ENCODE measurements at regions not wholly inside any gene's neighbourhood (a gene's known extent, or its start where the extent isn't known, plus 50 kb on each side); places are given as distances from the start of the nearest gene placed in this dataset.

GRCh38 chr17:74149597-74150427 is 53.7 kb upstream of the RPL38 start:
- DNase-seq = no peak

- DNase-seq = no peak
Measured at GRCh38 chr17:74150428-74151025, 53.0 kb upstream of the RPL38 start.

DNA sequence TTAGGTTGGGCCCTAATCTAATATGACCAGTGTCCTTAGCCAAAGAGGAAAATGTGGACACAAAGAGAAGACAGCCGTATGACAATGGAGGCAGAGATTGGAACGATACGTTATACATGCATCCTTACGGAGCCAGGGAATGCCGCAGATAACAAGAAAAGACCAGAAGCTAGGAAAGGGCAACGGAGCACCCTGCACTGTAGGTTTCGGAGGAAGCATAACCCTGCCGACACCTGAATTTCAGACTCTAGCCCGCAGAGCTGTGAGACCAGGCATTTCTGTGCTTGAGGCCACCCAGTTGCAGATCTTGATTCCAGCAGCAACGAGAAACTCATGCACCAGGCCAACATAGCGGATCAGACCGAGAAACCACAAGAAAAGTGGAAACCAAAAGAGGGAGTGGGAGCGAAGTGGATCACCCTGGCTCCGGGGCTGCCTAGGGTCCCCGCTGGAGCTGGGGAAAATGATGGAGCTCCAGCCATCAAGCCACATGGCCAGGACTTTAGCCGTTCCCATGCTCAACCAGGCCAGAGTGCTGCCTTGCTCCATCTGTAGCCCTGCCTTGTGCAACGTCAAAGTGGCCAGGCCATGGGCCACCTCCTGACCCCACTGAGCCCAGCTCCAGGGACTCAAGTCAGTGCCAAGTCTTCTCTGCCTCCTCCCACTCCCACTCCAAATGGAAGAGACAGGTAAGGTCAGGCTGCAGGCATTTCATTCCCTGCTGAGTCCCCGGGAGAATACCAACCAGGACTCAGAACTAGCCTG is 51.7 kb upstream of the RPL38 start:
- no peak for DNase-seq

DNA sequence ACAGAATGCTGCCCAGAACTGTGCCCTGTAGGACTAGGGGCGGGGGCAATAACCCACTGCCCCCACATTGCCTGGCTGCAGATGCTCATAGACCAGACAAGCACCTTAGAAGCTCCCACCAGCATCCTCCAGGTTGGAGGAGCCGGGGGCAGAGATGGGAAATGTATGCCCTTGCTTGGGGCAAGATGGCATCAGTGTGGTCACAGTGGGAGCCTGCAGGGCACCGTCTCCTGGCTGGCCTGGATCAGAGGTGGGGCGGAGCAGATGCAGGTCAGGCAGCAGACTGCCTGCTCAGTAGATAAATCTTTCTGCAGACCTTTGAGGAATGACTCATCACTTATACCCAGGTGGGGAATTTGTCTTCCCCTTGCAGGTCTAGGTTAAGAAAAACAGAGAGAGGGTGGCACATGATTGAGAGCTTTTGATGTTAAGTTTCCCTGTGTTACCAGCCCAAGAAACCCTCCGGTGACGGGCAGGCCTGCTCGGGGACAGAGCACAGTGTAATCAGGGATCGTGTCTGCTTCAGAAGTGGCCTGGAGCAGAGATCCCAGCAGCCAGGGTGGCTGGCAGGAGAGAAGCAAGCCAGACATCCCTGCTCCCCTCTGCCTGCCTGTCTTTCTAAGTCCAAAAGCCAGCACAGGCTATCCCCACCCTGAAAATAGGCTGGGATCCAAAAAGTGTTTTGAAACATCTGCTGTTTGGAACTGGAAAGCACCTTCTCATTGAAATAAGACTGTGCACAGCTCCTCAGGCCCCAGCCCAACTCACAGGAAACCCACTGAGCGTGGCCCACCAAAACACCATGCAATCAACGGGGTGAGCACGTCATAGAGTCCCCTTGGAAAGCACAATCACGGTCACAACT is 50.7 kb upstream of the RPL38 start:
- no peak for DNase-seq

- DNase-seq = no peak
Measured at GRCh38 chr17:74153456-74153810, 50.0 kb upstream of the RPL38 start.
